ENCODE measurements at regions not wholly inside any gene's neighbourhood (a gene's known extent, or its start where the extent isn't known, plus 50 kb on each side); places are given as distances from the start of the nearest gene placed in this dataset.
"Not testable (repeated sequence)": the region's sequence is repeated elsewhere in the genome, so short reads cannot be mapped to it uniquely, and the experiment has no call there.

DNA sequence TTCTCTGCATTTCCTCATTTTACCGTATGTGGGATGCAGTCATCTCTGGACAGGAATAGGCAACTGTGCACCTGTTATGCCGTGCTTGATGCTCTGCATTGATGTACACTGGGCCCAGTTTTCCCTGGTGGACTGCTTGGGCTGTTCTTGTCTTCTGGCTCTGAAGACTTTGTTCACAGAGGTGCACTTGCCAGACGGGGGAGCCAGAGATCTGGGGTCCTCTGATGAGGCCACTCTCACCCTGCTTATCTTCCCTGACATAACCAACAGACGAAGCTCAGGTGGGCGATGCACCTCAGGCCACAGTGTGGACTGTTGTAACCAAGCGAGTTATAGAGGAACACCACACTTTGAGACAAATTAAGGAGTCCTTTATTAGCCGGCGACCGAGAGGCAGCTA lies 1864.6 kb upstream of the DEFB115 start:
- TF ChIP-seq, protein P1, sequence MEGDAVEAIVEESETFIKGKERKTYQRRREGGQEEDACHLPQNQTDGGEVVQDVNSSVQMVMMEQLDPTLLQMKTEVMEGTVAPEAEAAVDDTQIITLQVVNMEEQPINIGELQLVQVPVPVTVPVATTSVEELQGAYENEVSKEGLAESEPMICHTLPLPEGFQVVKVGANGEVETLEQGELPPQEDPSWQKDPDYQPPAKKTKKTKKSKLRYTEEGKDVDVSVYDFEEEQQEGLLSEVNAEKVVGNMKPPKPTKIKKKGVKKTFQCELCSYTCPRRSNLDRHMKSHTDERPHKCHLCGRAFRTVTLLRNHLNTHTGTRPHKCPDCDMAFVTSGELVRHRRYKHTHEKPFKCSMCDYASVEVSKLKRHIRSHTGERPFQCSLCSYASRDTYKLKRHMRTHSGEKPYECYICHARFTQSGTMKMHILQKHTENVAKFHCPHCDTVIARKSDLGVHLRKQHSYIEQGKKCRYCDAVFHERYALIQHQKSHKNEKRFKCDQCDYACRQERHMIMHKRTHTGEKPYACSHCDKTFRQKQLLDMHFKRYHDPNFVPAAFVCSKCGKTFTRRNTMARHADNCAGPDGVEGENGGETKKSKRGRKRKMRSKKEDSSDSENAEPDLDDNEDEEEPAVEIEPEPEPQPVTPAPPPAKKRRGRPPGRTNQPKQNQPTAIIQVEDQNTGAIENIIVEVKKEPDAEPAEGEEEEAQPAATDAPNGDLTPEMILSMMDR (IDR thresholded peaks at IDR 0.05; ENCODE audit: insufficient read depth, low read length): not testable (repeated sequence)
- TF ChIP-seq GABPA (IDR thresholded peaks at IDR 0.05; ENCODE audit: low read depth): not testable (repeated sequence)
- TF ChIP-seq, protein P2, sequence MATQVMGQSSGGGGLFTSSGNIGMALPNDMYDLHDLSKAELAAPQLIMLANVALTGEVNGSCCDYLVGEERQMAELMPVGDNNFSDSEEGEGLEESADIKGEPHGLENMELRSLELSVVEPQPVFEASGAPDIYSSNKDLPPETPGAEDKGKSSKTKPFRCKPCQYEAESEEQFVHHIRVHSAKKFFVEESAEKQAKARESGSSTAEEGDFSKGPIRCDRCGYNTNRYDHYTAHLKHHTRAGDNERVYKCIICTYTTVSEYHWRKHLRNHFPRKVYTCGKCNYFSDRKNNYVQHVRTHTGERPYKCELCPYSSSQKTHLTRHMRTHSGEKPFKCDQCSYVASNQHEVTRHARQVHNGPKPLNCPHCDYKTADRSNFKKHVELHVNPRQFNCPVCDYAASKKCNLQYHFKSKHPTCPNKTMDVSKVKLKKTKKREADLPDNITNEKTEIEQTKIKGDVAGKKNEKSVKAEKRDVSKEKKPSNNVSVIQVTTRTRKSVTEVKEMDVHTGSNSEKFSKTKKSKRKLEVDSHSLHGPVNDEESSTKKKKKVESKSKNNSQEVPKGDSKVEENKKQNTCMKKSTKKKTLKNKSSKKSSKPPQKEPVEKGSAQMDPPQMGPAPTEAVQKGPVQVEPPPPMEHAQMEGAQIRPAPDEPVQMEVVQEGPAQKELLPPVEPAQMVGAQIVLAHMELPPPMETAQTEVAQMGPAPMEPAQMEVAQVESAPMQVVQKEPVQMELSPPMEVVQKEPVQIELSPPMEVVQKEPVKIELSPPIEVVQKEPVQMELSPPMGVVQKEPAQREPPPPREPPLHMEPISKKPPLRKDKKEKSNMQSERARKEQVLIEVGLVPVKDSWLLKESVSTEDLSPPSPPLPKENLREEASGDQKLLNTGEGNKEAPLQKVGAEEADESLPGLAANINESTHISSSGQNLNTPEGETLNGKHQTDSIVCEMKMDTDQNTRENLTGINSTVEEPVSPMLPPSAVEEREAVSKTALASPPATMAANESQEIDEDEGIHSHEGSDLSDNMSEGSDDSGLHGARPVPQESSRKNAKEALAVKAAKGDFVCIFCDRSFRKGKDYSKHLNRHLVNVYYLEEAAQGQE (IDR thresholded peaks at IDR 0.05; ENCODE audit: insufficient replicate concordance, low read depth): not testable (repeated sequence)

Measured in HL-60 (cell line).